HepG2 (cell line): ENCODE measurements at regions not wholly inside any gene's neighbourhood (a gene's known extent, or its start where the extent isn't known, plus 50 kb on each side); places are given as distances from the start of the nearest gene placed in this dataset.

Experiments
- ATF1 ChIP-seq: IDR thresholded peaks from 2 replicates; pipeline ENCODE4 v1.6.1; 2016; ENCODE audit warnings: mild to moderate bottlenecking, control low read depth
- EED ChIP-seq: sonication (generic); formaldehyde crosslinking; IDR thresholded peaks from 2 replicates; pipeline ENCODE4 v1.5.0; 2020; ENCODE audit warnings: mild to moderate bottlenecking, missing genetic modification reagents
- ETV5 ChIP-seq: IDR thresholded peaks from 2 replicates; pipeline ENCODE4 v1.6.1; 2018; ENCODE audit warnings: missing biosample characterization, missing genetic modification reagents, inconsistent platforms, borderline replicate concordance
- POLR2A ChIP-seq, 2 experiments: IDR thresholded peaks; 2 replicates each; pipeline ENCODE4 v1.6.1; 2011; ENCODE audit warnings: low read depth in 2 of 2, low read length in 2 of 2, mild to moderate bottlenecking in 1 of 2, moderate library complexity in 1 of 2; ENCODE audit not compliant: insufficient read depth in 1 of 2
- TBP ChIP-seq: sonication (generic); formaldehyde crosslinking; IDR thresholded peaks from 2 replicates; pipeline ENCODE4 v1.5.0; 2020; ENCODE audit warnings: missing genetic modification reagents
- TGIF2 ChIP-seq: IDR thresholded peaks from 2 replicates; pipeline ENCODE4 v1.6.1; 2016; ENCODE audit warnings: control low read depth, missing compliant biosample characterization
- ZFP37 ChIP-seq: sonication (generic); formaldehyde crosslinking; IDR thresholded peaks from 2 replicates; pipeline ENCODE4 v1.4.0; 2020; ENCODE audit warnings: missing genetic modification reagents, borderline replicate concordance
- ZNF367 ChIP-seq: sonication (generic); formaldehyde crosslinking; IDR thresholded peaks from 2 replicates; pipeline ENCODE4 v1.4.0; 2020; ENCODE audit warnings: missing genetic modification reagents, borderline replicate concordance
- ZNF547 ChIP-seq: sonication (generic); formaldehyde crosslinking; IDR thresholded peaks from 2 replicates; pipeline ENCODE4 v1.5.1; 2020; ENCODE audit warnings: mild to moderate bottlenecking, missing genetic modification reagents
- ZNF766 ChIP-seq: sonication (generic); formaldehyde crosslinking; IDR thresholded peaks from 2 replicates; pipeline ENCODE4 v1.5.0; 2020; ENCODE audit warnings: missing genetic modification reagents, borderline replicate concordance
- ZNF788 ChIP-seq: sonication (generic); formaldehyde crosslinking; IDR thresholded peaks from 2 replicates; pipeline ENCODE4 v1.5.0; 2020; ENCODE audit warnings: mild to moderate bottlenecking, missing genetic modification reagents, borderline replicate concordance
- ZNF850 ChIP-seq: sonication (generic); formaldehyde crosslinking; conservative IDR thresholded peaks from 2 replicates; pipeline ENCODE4 v1.9.0; 2021; ENCODE audit warnings: mild to moderate bottlenecking, missing genetic modification reagents
- TF ChIP-seq, protein P1 (sequence below): sonication (generic); formaldehyde crosslinking; IDR thresholded peaks from 2 replicates; pipeline ENCODE4 v1.5.0; 2020; ENCODE audit warnings: mild to moderate bottlenecking, missing genetic modification reagents, moderate library complexity
- TF ChIP-seq, protein P2 (sequence below): sonication (generic); formaldehyde crosslinking; IDR thresholded peaks from 2 replicates; pipeline ENCODE4 v1.8.0; 2022; ENCODE audit warnings: mild to moderate bottlenecking, missing genetic modification reagents, moderate library complexity

DNA sequence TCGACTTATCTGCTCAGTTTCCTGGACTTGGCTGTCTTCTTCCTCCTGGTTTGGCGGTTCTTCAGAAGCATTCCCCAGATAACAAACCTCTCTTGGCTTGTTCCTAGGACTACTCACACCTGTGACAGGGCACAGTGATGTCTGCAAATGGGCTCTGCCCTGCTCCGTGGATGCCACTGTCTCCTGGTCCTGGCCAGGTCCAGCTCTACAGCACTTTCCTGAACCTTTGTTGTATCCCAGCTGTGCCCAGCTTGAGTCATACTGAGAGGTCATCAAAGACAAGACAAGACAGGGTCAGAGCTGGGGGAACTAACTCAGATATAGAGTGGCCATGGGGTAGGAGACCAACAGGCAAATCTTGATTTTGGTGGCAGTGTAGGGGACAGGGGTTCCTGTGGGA, 102.7 kb upstream of the SLC22A23 start:
- TF ChIP-seq ZFP37 (CRISPR knock-in tag) (no peak), ZNF547 (CRISPR knock-in tag) (no peak), ATF1 (CRISPR knock-in tag) (no peak), TBP (no peak), ZNF367 (no peak), ZNF850 (CRISPR knock-in tag) (no peak), ETV5 (CRISPR knock-in tag) (no peak), EED (CRISPR knock-in tag) (no peak), ZNF766 (CRISPR knock-in tag) (no peak), ZNF788 (no peak), POLR2A (IDR thresholded peaks at IDR 0.05; ENCODE audit: insufficient read depth in 1 of 2, low read depth in 2 of 2, low read length in 2 of 2) (no peak), TGIF2 (no peak)
- TF ChIP-seq, protein P1, sequence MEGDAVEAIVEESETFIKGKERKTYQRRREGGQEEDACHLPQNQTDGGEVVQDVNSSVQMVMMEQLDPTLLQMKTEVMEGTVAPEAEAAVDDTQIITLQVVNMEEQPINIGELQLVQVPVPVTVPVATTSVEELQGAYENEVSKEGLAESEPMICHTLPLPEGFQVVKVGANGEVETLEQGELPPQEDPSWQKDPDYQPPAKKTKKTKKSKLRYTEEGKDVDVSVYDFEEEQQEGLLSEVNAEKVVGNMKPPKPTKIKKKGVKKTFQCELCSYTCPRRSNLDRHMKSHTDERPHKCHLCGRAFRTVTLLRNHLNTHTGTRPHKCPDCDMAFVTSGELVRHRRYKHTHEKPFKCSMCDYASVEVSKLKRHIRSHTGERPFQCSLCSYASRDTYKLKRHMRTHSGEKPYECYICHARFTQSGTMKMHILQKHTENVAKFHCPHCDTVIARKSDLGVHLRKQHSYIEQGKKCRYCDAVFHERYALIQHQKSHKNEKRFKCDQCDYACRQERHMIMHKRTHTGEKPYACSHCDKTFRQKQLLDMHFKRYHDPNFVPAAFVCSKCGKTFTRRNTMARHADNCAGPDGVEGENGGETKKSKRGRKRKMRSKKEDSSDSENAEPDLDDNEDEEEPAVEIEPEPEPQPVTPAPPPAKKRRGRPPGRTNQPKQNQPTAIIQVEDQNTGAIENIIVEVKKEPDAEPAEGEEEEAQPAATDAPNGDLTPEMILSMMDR (CRISPR knock-in tag) = no peak
- TF ChIP-seq, protein P2, sequence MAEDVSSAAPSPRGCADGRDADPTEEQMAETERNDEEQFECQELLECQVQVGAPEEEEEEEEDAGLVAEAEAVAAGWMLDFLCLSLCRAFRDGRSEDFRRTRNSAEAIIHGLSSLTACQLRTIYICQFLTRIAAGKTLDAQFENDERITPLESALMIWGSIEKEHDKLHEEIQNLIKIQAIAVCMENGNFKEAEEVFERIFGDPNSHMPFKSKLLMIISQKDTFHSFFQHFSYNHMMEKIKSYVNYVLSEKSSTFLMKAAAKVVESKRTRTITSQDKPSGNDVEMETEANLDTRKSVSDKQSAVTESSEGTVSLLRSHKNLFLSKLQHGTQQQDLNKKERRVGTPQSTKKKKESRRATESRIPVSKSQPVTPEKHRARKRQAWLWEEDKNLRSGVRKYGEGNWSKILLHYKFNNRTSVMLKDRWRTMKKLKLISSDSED (CRISPR knock-in tag) = no peak
